ENCODE measurements at regions not wholly inside any gene's neighbourhood (a gene's known extent, or its start where the extent isn't known, plus 50 kb on each side); places are given as distances from the start of the nearest gene placed in this dataset.
"Not testable (repeated sequence)": the region's sequence is repeated elsewhere in the genome, so short reads cannot be mapped to it uniquely, and the experiment has no call there.

GRCh38 chr5:99061299-99061698 is 132.5 kb upstream of the CHD1 start:
- Histone ChIP-seq H3K9me3 (ENCODE audit: control insufficient read depth, insufficient read depth, low read length) (no peaks in the 10 kb centered on the region), H3K27me3 (ENCODE audit: control insufficient read depth, insufficient read depth, low read length) (no peaks in the 10 kb centered on the region), H3K4me1 (ENCODE audit: control insufficient read depth, insufficient read depth, low read length) (no peaks in the 10 kb centered on the region), H3K36me3 (ENCODE audit: control insufficient read depth, insufficient read depth, low read length) (no peaks in the 10 kb centered on the region), H3K4me3 (ENCODE audit: low read length) (no peak overlapping the region), H3K27ac (ENCODE audit: low read length) (no peak overlapping the region)
- WGBS (ENCODE audit: insufficient coverage, insufficient read length): no CpG with 5 or more reads among the region's 2 CpGs
- DNase-seq (ENCODE audit: low read depth, low spot score): no peak

- Histone ChIP-seq H3K9me3 (ENCODE audit: control insufficient read depth, insufficient read depth, low read length) (no peaks in the 10 kb centered on the region), H3K4me3 (ENCODE audit: low read length) (no peak overlapping the region), H3K4me1 (ENCODE audit: control insufficient read depth, insufficient read depth, low read length) (no peaks in the 10 kb centered on the region), H3K27me3 (ENCODE audit: control insufficient read depth, insufficient read depth, low read length) (no peaks in the 10 kb centered on the region), H3K27ac (ENCODE audit: low read length) (no peak overlapping the region), H3K36me3 (ENCODE audit: control insufficient read depth, insufficient read depth, low read length) (no peaks in the 10 kb centered on the region)
- WGBS (ENCODE audit: insufficient coverage, insufficient read length): no CpG with 5 or more reads among the region's 13 CpGs
- peak; percentile 43 for DNase-seq (ENCODE audit: low read depth, low spot score)
Measured at GRCh38 chr5:99060306-99061261, 131.8 kb upstream of the CHD1 start.

- H3K9me3 ChIP-seq (ENCODE audit: control insufficient read depth, insufficient read depth, low read length): no peaks in the 10 kb centered on the region
- H3K36me3 ChIP-seq (ENCODE audit: control insufficient read depth, insufficient read depth, low read length): no peaks in the 10 kb centered on the region
- H3K4me3 ChIP-seq (ENCODE audit: low read length): no peak overlapping the region
- H3K27me3 ChIP-seq (ENCODE audit: control insufficient read depth, insufficient read depth, low read length): no peaks in the 10 kb centered on the region
- no peak overlapping the region for H3K27ac ChIP-seq (ENCODE audit: low read length)
- no peaks in the 10 kb centered on the region for H3K4me1 ChIP-seq (ENCODE audit: control insufficient read depth, insufficient read depth, low read length)
- no peak for DNase-seq (ENCODE audit: low read depth, low spot score)
Measured at GRCh38 chr5:99059685-99060084, 130.9 kb upstream of the CHD1 start.

GRCh38 chr5:99058466-99058865 is 129.7 kb upstream of the CHD1 start:
- Histone ChIP-seq H3K27me3 (ENCODE audit: control insufficient read depth, insufficient read depth, low read length) (no peaks in the 10 kb centered on the region), H3K27ac (ENCODE audit: low read length) (no peak overlapping the region), H3K4me1 (ENCODE audit: control insufficient read depth, insufficient read depth, low read length) (no peaks in the 10 kb centered on the region), H3K9me3 (ENCODE audit: control insufficient read depth, insufficient read depth, low read length) (no peaks in the 10 kb centered on the region), H3K36me3 (ENCODE audit: control insufficient read depth, insufficient read depth, low read length) (no peaks in the 10 kb centered on the region), H3K4me3 (ENCODE audit: low read length) (no peak overlapping the region)
- no CpG with 5 or more reads among the region's 2 CpGs for WGBS (ENCODE audit: insufficient coverage, insufficient read length)
- no peak for DNase-seq (ENCODE audit: low read depth, low spot score)

- Histone ChIP-seq H3K4me3 (ENCODE audit: low read length) (no peak overlapping the region), H3K4me1 (ENCODE audit: control insufficient read depth, insufficient read depth, low read length) (no peaks in the 10 kb centered on the region), H3K36me3 (ENCODE audit: control insufficient read depth, insufficient read depth, low read length) (no peaks in the 10 kb centered on the region), H3K9me3 (ENCODE audit: control insufficient read depth, insufficient read depth, low read length) (no peaks in the 10 kb centered on the region), H3K27me3 (ENCODE audit: control insufficient read depth, insufficient read depth, low read length) (no peaks in the 10 kb centered on the region), H3K27ac (ENCODE audit: low read length) (no peak overlapping the region)
- DNase-seq (ENCODE audit: low read depth, low spot score): no peak
- no CpG with 5 or more reads among the region's 1 CpG for WGBS (ENCODE audit: insufficient coverage, insufficient read length)
Measured at GRCh38 chr5:99054972-99055371, 126.2 kb upstream of the CHD1 start.

- Histone ChIP-seq H3K27ac (ENCODE audit: low read length) (no peak overlapping the region), H3K4me3 (ENCODE audit: low read length) (no peak overlapping the region), H3K4me1 (ENCODE audit: control insufficient read depth, insufficient read depth, low read length) (no peaks in the 10 kb centered on the region), H3K9me3 (ENCODE audit: control insufficient read depth, insufficient read depth, low read length) (no peaks in the 10 kb centered on the region), H3K36me3 (ENCODE audit: control insufficient read depth, insufficient read depth, low read length) (no peaks in the 10 kb centered on the region), H3K27me3 (ENCODE audit: control insufficient read depth, insufficient read depth, low read length) (no peaks in the 10 kb centered on the region)
- no CpG with 5 or more reads among the region's 4 CpGs for WGBS (ENCODE audit: insufficient coverage, insufficient read length)
- DNase-seq (ENCODE audit: low read depth, low spot score): no peak
Measured at GRCh38 chr5:99045871-99046270, 117.1 kb upstream of the CHD1 start.

GRCh38 chr5:99043257-99043656 is 114.5 kb upstream of the CHD1 start:
- no CpG with 5 or more reads among the region's 6 CpGs for whole genome bisulfite sequencing (ENCODE audit: insufficient coverage, insufficient read length)
- H3K4me3 ChIP-seq (ENCODE audit: low read length); DNase-seq (ENCODE audit: low read depth, low spot score); H3K9me3 ChIP-seq (ENCODE audit: control insufficient read depth, insufficient read depth, low read length); H3K36me3 ChIP-seq (ENCODE audit: control insufficient read depth, insufficient read depth, low read length); H3K4me1 ChIP-seq (ENCODE audit: control insufficient read depth, insufficient read depth, low read length); H3K27me3 ChIP-seq (ENCODE audit: control insufficient read depth, insufficient read depth, low read length); H3K27ac ChIP-seq (ENCODE audit: low read length): not testable (repeated sequence)

- Histone ChIP-seq H3K4me1 (ENCODE audit: control insufficient read depth, insufficient read depth, low read length) (no peaks in the 10 kb centered on the region), H3K4me3 (ENCODE audit: low read length) (no peak overlapping the region), H3K27ac (ENCODE audit: low read length) (no peak overlapping the region), H3K36me3 (ENCODE audit: control insufficient read depth, insufficient read depth, low read length) (no peaks in the 10 kb centered on the region), H3K27me3 (ENCODE audit: control insufficient read depth, insufficient read depth, low read length) (no peaks in the 10 kb centered on the region), H3K9me3 (ENCODE audit: control insufficient read depth, insufficient read depth, low read length) (no peaks in the 10 kb centered on the region)
- no peak for DNase-seq (ENCODE audit: low read depth, low spot score)
- no CpG with 5 or more reads among the region's 8 CpGs for WGBS (ENCODE audit: insufficient coverage, insufficient read length)
Measured at GRCh38 chr5:99037668-99038067, 108.9 kb upstream of the CHD1 start.

- no peaks in the 10 kb centered on the region for H3K9me3 ChIP-seq (ENCODE audit: control insufficient read depth, insufficient read depth, low read length)
- no peak for DNase-seq (ENCODE audit: low read depth, low spot score)
- no peaks in the 10 kb centered on the region for H3K36me3 ChIP-seq (ENCODE audit: control insufficient read depth, insufficient read depth, low read length)
- H3K4me1 ChIP-seq (ENCODE audit: control insufficient read depth, insufficient read depth, low read length): no peaks in the 10 kb centered on the region
- H3K27me3 ChIP-seq (ENCODE audit: control insufficient read depth, insufficient read depth, low read length): no peaks in the 10 kb centered on the region
- no peak overlapping the region for H3K27ac ChIP-seq (ENCODE audit: low read length)
- no CpG with 5 or more reads among the region's 1 CpG for WGBS (ENCODE audit: insufficient coverage, insufficient read length)
- H3K4me3 ChIP-seq (ENCODE audit: low read length): no peak overlapping the region
Measured at GRCh38 chr5:99035942-99036341, 107.1 kb upstream of the CHD1 start.

GRCh38 chr5:99034336-99034735 is 105.5 kb upstream of the CHD1 start:
- Histone ChIP-seq H3K27ac (ENCODE audit: low read length) (no peak overlapping the region), H3K4me1 (ENCODE audit: control insufficient read depth, insufficient read depth, low read length) (no peaks in the 10 kb centered on the region), H3K36me3 (ENCODE audit: control insufficient read depth, insufficient read depth, low read length) (no peaks in the 10 kb centered on the region), H3K27me3 (ENCODE audit: control insufficient read depth, insufficient read depth, low read length) (no peaks in the 10 kb centered on the region), H3K4me3 (ENCODE audit: low read length) (no peak overlapping the region), H3K9me3 (ENCODE audit: control insufficient read depth, insufficient read depth, low read length) (no peaks in the 10 kb centered on the region)
- no peak for DNase-seq (ENCODE audit: low read depth, low spot score)
- no CpG with 5 or more reads among the region's 1 CpG for WGBS (ENCODE audit: insufficient coverage, insufficient read length)
